Psoas muscle (tissue), 7 donors: ENCODE measurements at regions not wholly inside any gene's neighbourhood (a gene's known extent, or its start where the extent isn't known, plus 50 kb on each side); places are given as distances from the start of the nearest gene placed in this dataset.

Experiments
- ATAC-seq, 4 donors: fragments of 200-7000 bp; cut with Tn5 transposase; one replicate each; pipeline ENCODE4 v1.9.1; 2020; ENCODE audit warnings: moderate library complexity in 3 of 4, mild to moderate bottlenecking in 2 of 4
- DNase-seq, 2 donors: peaks; one replicate each; pipeline ENCODE4 v3.0.0-alpha.2; 2020
- H3K27ac ChIP-seq: fragments of 200-600 bp; one replicate; pipeline ENCODE4 v1.8.0; 2022
- H3K27me3 ChIP-seq, 3 donors: fragments of 200-600 bp in 1 of 3; one replicate each; pipeline versions ENCODE4 v1.6.1 to v1.8.0; 2013 to 2022; ENCODE audit warnings: low read length in 2 of 3, mild to moderate bottlenecking in 2 of 3, moderate library complexity in 1 of 3; ENCODE audit not compliant: insufficient read depth in 3 of 3
- H3K36me3 ChIP-seq, 2 donors: fragments of 200-600 bp in 1 of 2; one replicate each; pipeline versions ENCODE4 v1.6.1 to v1.8.0; 2013 to 2022; ENCODE audit warnings: low read depth in 1 of 2, mild to moderate bottlenecking in 1 of 2, moderate library complexity in 1 of 2; ENCODE audit not compliant: insufficient read depth in 1 of 2
- H3K4me1 ChIP-seq: fragments of 200-600 bp; one replicate; pipeline ENCODE4 v1.8.0; 2022
- H3K4me3 ChIP-seq: fragments of 200-600 bp; one replicate; pipeline ENCODE4 v1.8.0; 2022; ENCODE audit warnings: mild to moderate bottlenecking
- H3K9me3 ChIP-seq: fragments of 200-600 bp; one replicate; pipeline ENCODE4 v1.8.0; 2022
- WGBS, 3 donors: extraction: QIAGEN DNeasy Blood & Tissue Kit; methylation state at CpG; one replicate each; pipeline versions ENCODE4 v1.1.6 to v1.1.7; 2013; 5-methylcytosine and 5-hydroxymethylcytosine counted together
- intact Hi-C, 2 donors: fragments of 100-400 bp; cut with DNase I; formaldehyde crosslinking; loops; one replicate each; pipeline versions ENCODE4 v1.11.0 to v1.14.2; 2022
- TF ChIP-seq, protein P1 (sequence below): fragments of 200-600 bp; IDR thresholded peaks from one replicate; pipeline ENCODE4 v1.8.0; 2022; ENCODE audit warnings: antibody characterized with exemption
- donor health status: healthy with polysubstance abuse.
- donor health status: DM: no; HTN: no; CAD: no; lungs with moderate emphysema.
- donor health status: Bipolar disorder and iron deficiency.
- donor health status: healthy.
- donor health status: DM: yes; HTN: yes; CAD: no.
- donor health status: DM: no; HTN: no; CAD: no.
- donor health status: DM: yes; HTN: yes; CAD: no.

DNA sequence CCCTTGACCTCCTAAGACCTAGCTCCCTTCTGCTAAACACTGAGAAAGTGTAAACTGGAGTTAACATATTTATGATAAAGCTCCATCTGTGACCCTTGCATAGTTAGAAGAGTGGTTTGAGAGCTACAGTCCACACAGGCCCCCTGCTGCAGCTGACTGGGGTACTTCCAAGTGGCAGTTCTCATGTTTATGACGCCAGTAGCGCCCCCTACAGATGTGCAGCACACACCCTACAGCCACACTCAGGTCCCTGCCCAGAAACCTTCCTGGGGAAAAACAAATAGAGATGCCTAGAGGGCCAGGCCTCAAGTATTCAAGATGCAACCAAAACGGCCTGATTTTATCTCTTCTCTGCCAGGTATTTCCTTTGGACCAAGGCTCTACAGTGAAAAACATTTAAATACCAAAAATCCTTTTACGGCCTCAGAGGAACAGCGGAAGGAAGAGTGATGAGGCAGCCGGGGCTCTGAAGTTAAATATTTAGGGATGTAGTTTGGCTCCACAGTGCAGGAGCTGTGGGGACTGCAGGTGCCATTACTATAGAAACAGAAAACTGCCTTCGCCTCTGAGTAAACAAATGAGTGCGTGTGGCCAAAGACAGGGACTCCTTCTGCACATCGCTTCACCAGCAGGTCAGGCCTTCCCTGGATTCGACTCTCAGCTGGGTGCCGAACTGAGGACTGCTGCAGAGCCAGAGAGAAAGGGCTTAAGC lies 553.1 kb downstream of the EFNB2 start:
- ATAC-seq (no peak), DNase-seq (no peak)
- H3K9me3 ChIP-seq: no peaks in the 10 kb centered on the region
- H3K4me3 ChIP-seq: no peak overlapping the region
- TF ChIP-seq, protein P1, sequence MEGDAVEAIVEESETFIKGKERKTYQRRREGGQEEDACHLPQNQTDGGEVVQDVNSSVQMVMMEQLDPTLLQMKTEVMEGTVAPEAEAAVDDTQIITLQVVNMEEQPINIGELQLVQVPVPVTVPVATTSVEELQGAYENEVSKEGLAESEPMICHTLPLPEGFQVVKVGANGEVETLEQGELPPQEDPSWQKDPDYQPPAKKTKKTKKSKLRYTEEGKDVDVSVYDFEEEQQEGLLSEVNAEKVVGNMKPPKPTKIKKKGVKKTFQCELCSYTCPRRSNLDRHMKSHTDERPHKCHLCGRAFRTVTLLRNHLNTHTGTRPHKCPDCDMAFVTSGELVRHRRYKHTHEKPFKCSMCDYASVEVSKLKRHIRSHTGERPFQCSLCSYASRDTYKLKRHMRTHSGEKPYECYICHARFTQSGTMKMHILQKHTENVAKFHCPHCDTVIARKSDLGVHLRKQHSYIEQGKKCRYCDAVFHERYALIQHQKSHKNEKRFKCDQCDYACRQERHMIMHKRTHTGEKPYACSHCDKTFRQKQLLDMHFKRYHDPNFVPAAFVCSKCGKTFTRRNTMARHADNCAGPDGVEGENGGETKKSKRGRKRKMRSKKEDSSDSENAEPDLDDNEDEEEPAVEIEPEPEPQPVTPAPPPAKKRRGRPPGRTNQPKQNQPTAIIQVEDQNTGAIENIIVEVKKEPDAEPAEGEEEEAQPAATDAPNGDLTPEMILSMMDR: no peak
- H3K27me3 ChIP-seq: no peaks in the 10 kb centered on the region
- H3K36me3 ChIP-seq: no peaks in the 10 kb centered on the region
- WGBS, 3 donors: 77 to 83% (median 80%) methylated on average over 11 of the region's 11 CpGs
- no peaks in the 10 kb centered on the region for H3K4me1 ChIP-seq
- intact Hi-C loops: no loop called here
- H3K27ac ChIP-seq: no peak overlapping the region

DNA sequence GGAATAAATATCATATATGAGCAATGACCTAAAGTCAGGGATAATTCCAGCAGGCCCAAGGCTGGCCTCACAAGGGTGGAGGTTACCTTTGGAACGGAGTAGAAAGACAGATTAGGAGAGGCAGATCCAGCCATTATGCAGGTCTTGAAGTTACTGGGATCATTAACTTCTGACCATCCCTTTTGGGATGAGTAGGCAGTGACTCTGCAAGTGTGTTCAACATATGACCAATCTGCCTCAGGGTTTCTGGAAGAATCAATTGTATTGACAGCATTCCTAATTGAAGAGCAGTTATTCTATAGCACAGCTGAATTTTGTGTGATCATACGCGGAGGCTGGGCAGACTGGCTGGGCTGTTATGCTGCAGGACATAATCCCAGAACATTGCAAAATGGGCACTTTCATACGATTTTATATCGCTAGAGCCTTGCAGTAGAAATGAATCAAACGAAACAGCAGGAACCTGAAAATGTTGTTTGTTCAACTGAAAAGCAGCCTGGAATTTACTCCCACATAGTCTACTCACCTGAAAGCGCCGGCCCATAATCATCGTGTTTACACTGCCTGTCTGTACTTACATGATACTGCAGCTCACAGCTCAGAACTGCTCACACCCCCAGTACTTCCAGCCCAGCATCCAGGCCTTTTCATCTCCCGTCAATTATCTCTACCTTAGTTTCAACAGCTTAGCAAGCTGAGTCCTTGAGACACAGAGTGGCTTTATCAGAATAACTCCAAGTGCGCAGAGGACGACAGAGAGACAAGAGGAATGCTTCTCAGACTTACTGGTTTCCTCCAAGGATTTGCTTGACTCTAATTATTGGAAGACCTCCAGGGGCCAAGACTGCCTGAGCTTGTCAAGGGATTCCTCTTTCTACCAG lies 556.1 kb downstream of the EFNB2 start:
- DNase-seq: no peak
- no peaks in the 10 kb centered on the region for H3K27me3 ChIP-seq
- H3K36me3 ChIP-seq: no peaks in the 10 kb centered on the region
- intact Hi-C loops: no loop called here
- H3K4me3 ChIP-seq: no peak overlapping the region
- H3K9me3 ChIP-seq: no peaks in the 10 kb centered on the region
- no peak for ATAC-seq
- H3K27ac ChIP-seq: no peak overlapping the region
- TF ChIP-seq, protein P1: no peak
- 76 to 78% (median 76%) methylated on average over 12 of the region's 12 CpGs for WGBS, 3 donors
- H3K4me1 ChIP-seq: no peaks in the 10 kb centered on the region

DNA sequence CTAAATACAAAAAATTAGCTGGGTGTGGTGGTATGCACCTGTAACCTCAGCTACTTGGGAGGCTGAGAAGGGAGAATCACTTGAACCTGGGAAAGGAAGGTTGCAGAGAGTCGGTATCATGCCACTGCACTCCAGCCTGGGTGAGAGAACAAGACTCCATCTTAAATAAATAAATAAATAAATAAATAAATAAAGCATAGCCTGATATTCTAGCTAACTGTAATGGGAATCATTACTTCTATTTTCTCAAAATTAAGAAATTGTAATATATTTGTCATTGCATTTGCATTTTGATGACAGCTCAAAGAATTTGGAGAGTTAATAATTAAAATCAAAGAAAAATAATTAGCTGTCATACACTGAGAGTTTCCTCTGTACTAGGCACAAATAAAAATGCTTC lies 561.1 kb downstream of the EFNB2 start:
- DNase-seq (no peak), ATAC-seq (no peak)
- H3K4me3 ChIP-seq: no peak overlapping the region
- no peaks in the 10 kb centered on the region for H3K27me3 ChIP-seq
- WGBS, 3 donors: 96 to 100% (median 100%) methylated on average over 1 of the region's 1 CpG
- H3K27ac ChIP-seq: no peak overlapping the region
- no peaks in the 10 kb centered on the region for H3K4me1 ChIP-seq
- TF ChIP-seq, protein P1: no peak
- H3K36me3 ChIP-seq: no peaks in the 10 kb centered on the region
- H3K9me3 ChIP-seq: no peaks in the 10 kb centered on the region
- intact Hi-C loops: no loop called here

DNA sequence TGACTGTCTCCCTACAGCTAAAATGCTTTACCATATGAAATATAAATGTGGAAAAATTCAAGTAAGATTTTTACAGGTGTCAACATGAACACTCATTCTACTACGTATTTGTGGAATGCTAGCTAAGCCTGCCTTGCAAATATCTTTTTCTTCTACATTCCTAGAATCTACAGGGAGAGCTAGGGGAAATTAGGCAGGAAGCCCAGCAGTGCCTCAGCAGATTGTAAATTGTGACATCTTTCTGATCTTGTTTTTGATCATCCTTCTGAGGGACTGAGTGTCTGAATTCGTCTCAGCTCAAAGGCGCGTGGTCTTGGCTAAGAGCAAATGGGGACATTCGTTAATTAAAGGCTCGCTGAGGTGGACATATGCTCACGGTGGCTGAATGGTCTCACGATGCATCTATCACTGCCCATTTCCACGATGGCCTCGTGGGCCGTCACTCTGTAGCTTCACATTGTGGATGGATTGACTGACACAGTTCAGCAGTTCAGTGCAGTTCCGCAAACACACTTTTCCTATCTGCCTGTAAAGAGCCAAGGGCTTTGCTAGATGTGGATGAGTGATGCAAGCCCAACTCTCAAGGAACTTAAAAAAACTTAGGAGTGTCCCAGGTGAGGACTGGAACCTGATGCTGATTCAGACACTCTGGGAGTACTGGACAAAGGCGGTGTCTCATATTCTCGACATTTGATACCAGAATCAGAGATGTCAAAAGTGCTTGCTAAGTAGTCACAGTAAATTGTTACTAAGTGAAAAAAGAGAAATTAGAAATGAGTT lies 562.5 kb downstream of the EFNB2 start:
- Histone ChIP-seq H3K36me3 (no peaks in the 10 kb centered on the region), H3K27me3 (no peaks in the 10 kb centered on the region), H3K9me3 (no peaks in the 10 kb centered on the region), H3K4me3 (no peak overlapping the region), H3K27ac (no peak overlapping the region), H3K4me1 (no peaks in the 10 kb centered on the region)
- TF ChIP-seq, protein P1: no peak
- DNase-seq (no peak), ATAC-seq (no peak)
- intact Hi-C loops: no loop called here
- 72 to 76% (median 73%) methylated on average over 14 of the region's 14 CpGs for WGBS, 3 donors
